Esophagus squamous epithelium (tissue), 5 donors: ENCODE measurements at regions not wholly inside any gene's neighbourhood (a gene's known extent, or its start where the extent isn't known, plus 50 kb on each side); places are given as distances from the start of the nearest gene placed in this dataset.
A peak's percentile ranks its signal among the peaks of the same experiment; 100 is the strongest.
"Not testable (repeated sequence)": the region's sequence is repeated elsewhere in the genome, so short reads cannot be mapped to it uniquely, and the experiment has no call there.

Experiments used
- DNase-seq: peaks from one replicate; lab custom pipeline; 2025; lab: John Stamatoyannopoulos, UW
- H3K27ac ChIP-seq, 4 donors: fragments of 200-600 bp; sonication (generic); one replicate each; pipeline ENCODE4 v1.5.1; 2016 to 2019; ENCODE audit warnings: mild to moderate bottlenecking in 1 of 4
- H3K27me3 ChIP-seq, 4 donors: fragments of 200-600 bp; sonication (generic); 1 replicate in 3 of 4; 2 replicates in 1 of 4; pipeline versions ENCODE4 v1.5.1 to v1.6.0; 2017 to 2021; ENCODE audit warnings: antibody characterized with exemption in 1 of 4
- H3K36me3 ChIP-seq, 3 donors: fragments of 200-600 bp; sonication (generic); one replicate each; pipeline ENCODE4 v1.5.1; 2016 to 2019
- H3K4me1 ChIP-seq, 3 donors: fragments of 200-600 bp; sonication (generic); one replicate each; pipeline ENCODE4 v1.5.1; 2017 to 2019
- H3K4me3 ChIP-seq, 4 donors: fragments of 200-600 bp; sonication (generic); 1 replicate in 3 of 4; 2 replicates in 1 of 4; pipeline ENCODE4 v1.5.1; 2016 to 2019; ENCODE audit warnings: mild to moderate bottlenecking in 2 of 4, moderate library complexity in 1 of 4
- H3K9me3 ChIP-seq, 3 donors: fragments of 200-600 bp; sonication (generic); one replicate each; pipeline ENCODE4 v1.5.1; 2016 to 2019
- CTCF ChIP-seq, 6 experiments: fragments of 450-650 bp in 4 of 6; fragments of 200-600 bp in 2 of 6; sonication (generic) in 2 of 6; IDR thresholded peaks; one replicate each; pipeline ENCODE4 v1.5.1; 2016 to 2019; ENCODE audit warnings: antibody characterized with exemption in 6 of 6, mild to moderate bottlenecking in 4 of 6, moderate library complexity in 4 of 6
- WGBS, 2 donors: methylation state at CpG; one replicate each; pipeline ENCODE4 v1.1.5; 2018; 5-methylcytosine and 5-hydroxymethylcytosine counted together
- intact Hi-C: fragments of 100-400 bp; cut with DNase I; formaldehyde crosslinking; loops from one replicate; pipeline ENCODE4 v1.15.0; 2022
- donor health status: DM: yes; HTN: yes; CAD: no.

DNA sequence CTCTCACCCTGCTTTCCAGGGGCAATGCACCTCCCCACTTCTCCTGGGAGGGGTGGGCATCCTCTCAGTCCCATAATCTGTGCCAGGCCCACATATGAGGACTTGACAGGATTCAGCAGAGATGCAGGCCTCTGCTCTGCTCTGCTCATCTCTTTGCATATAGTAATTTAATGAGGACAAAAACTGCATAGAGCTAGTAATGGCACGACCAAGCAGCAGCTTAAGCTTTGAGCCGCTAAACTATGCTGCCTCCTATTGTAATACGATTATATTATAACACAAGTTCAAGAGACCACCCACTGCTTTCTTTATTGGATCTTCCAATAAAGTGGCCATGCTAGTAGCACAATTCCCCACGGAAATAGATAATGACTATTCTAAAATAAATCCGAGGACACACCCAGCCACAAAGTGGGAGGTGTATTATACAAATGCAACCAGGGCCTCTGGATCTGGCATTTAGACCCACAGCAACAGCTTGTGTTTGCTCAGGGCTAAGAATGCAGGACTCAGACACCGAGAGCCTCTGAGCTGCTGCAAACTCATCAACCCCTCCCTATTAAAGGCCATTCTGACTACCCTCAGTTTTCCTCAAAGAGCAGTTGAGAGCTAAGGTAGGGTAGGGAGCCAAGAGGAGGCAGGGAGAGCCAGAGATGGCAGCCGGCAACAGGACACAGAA lies 93.6 kb upstream of the PLGLB2 start:
- DNase-seq, H3K36me3 ChIP-seq, H3K4me3 ChIP-seq, intact Hi-C loops, H3K27ac ChIP-seq, H3K4me1 ChIP-seq, H3K9me3 ChIP-seq, H3K27me3 ChIP-seq: not testable (repeated sequence)
- 68% methylated on average over 4 of the region's 7 CpGs; no CpG with 5 or more reads in 1 of the 2 donors for whole genome bisulfite sequencing, 2 donors

GRCh38 chr2:87657915-87658314 lies 90.0 kb upstream of the PLGLB2 start:
- H3K27ac ChIP-seq, DNase-seq, intact Hi-C loops, H3K9me3 ChIP-seq, H3K4me1 ChIP-seq, H3K4me3 ChIP-seq, H3K27me3 ChIP-seq, H3K36me3 ChIP-seq: not testable (repeated sequence)
- 68 to 80% methylated on average over 1 to 2 of the region's 2 CpGs for WGBS, 2 donors

GRCh38 chr2:87658357-87658756 lies 89.5 kb upstream of the PLGLB2 start:
- H3K9me3 ChIP-seq, DNase-seq, H3K4me1 ChIP-seq, intact Hi-C loops, H3K27ac ChIP-seq, H3K27me3 ChIP-seq, H3K36me3 ChIP-seq, H3K4me3 ChIP-seq: not testable (repeated sequence)
- no CpG with 5 or more reads among the region's 7 CpGs for WGBS, 2 donors

DNA sequence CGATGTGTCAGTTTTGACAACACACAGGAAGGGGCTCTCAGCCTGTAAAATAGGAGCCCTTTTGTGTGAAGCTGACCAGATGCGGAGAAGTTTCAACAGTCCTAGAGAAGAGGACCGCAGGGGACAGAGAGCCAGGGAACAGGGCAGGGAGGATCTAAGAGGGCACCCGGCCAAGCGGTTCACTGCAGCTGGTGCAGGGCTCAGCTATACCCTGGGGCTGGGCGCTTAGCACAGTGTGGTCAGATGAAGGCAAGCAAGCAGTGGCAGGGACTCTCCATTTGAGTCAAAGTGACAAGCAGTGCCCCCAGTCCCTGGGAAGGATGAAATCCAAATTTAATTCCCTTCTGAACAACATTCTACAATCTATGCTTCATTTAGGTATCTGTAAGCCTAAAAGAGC lies 88.9 kb upstream of the PLGLB2 start:
- H3K27ac ChIP-seq: not testable (repeated sequence)
- 49 to 76% methylated on average over 4 to 6 of the region's 6 CpGs for WGBS, 2 donors

DNA sequence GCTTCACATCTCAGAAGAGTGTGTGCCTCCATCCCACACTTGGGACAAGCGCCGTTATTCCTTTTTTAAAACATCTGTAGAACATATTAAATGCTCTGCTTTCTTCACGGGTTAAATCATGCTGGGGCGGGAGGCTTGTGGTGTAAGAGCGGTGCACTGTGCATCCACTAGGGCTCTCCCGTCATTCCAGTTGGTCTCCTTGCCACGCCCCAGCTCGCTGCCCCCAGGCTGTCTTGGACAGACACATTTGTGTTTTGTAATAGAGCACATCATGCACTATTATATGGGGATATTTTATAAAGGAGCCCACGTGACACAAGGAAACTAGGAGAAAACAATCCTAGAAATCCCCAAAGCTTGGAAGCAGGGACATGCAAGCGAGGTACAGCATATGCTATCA lies 87.7 kb upstream of the PLGLB2 start:
- H3K4me1 ChIP-seq, H3K27ac ChIP-seq, intact Hi-C loops, H3K9me3 ChIP-seq, H3K4me3 ChIP-seq, H3K36me3 ChIP-seq, H3K27me3 ChIP-seq, DNase-seq: not testable (repeated sequence)
- WGBS, 2 donors: 88% methylated on average over 3 of the region's 10 CpGs; no CpG with 5 or more reads in 1 of the 2 donors
- peak in 1 of 6 experiments; percentile 17 for TF ChIP-seq CTCF (IDR thresholded peaks at IDR 0.05)

More for the DNA sequence above, 88.9 kb upstream of the PLGLB2 start:
- H3K4me1 ChIP-seq, DNase-seq, intact Hi-C loops, H3K9me3 ChIP-seq, H3K27me3 ChIP-seq, H3K4me3 ChIP-seq, H3K36me3 ChIP-seq: not testable (repeated sequence)

- intact Hi-C loops, H3K27ac ChIP-seq, H3K27me3 ChIP-seq, H3K4me1 ChIP-seq, DNase-seq, H3K9me3 ChIP-seq, H3K36me3 ChIP-seq, H3K4me3 ChIP-seq: not testable (repeated sequence)
- 44 to 64% methylated on average over 5 to 8 of the region's 10 CpGs for WGBS, 2 donors
These were observed 85.3 kb upstream of the PLGLB2 start for GRCh38 chr2:87662316-87663290.

GRCh38 chr2:87663347-87663746 lies 84.5 kb upstream of the PLGLB2 start:
- H3K36me3 ChIP-seq, H3K27me3 ChIP-seq, DNase-seq, intact Hi-C loops, H3K27ac ChIP-seq, H3K4me1 ChIP-seq, H3K9me3 ChIP-seq, H3K4me3 ChIP-seq: not testable (repeated sequence)

DNA sequence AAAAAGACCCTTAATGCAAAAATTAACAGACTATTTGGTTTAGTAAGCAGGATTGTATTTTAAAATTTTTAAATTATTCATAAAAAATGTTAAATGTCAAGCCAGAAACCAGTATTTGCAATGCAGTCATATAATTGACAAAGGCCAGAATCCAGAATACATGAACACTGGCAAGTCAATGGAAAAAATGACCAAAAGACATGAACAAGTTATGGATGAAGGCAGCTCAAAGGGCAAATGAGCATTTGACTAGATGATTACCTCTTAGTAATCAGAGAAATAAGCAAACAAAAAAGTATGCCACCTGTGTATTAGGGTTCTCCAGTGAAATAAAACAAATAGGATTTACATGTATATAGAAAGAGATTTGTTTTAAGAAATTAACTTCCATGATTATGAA lies 80.9 kb upstream of the PLGLB2 start:
- H3K9me3 ChIP-seq, H3K27me3 ChIP-seq, H3K4me1 ChIP-seq, H3K4me3 ChIP-seq, intact Hi-C loops, DNase-seq, H3K36me3 ChIP-seq, H3K27ac ChIP-seq: not testable (repeated sequence)

DNA sequence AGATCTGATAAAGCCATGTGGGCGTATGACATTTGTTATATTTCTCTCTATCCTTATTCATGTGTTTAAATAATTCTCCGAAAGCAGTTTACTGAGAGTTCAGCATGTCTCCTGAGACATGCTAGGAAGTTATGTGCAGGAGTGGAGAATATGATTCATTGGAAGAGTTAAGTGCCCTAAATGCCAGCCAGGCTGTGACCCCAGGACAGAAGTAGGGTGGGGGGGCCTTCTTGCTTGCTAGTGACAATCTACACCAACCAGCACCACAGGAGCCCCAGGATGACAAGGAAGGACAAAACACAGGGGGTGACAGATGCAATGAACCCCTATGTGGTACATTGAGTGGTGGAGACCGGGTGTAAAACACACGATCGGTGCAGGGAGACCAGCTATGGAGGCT lies 79.5 kb upstream of the PLGLB2 start:
- H3K27ac ChIP-seq, H3K27me3 ChIP-seq, H3K36me3 ChIP-seq, DNase-seq, H3K4me3 ChIP-seq, intact Hi-C loops, H3K9me3 ChIP-seq, H3K4me1 ChIP-seq: not testable (repeated sequence)
- WGBS, 2 donors: no CpG with 5 or more reads among the region's 5 CpGs

- H3K9me3 ChIP-seq, intact Hi-C loops, H3K4me1 ChIP-seq, DNase-seq, H3K4me3 ChIP-seq, H3K27ac ChIP-seq, H3K36me3 ChIP-seq, H3K27me3 ChIP-seq: not testable (repeated sequence)
- 61 to 70% methylated on average over 2 of the region's 8 CpGs for whole genome bisulfite sequencing, 2 donors
These were observed 78.2 kb upstream of the PLGLB2 start for GRCh38 chr2:87669633-87670231.

DNA sequence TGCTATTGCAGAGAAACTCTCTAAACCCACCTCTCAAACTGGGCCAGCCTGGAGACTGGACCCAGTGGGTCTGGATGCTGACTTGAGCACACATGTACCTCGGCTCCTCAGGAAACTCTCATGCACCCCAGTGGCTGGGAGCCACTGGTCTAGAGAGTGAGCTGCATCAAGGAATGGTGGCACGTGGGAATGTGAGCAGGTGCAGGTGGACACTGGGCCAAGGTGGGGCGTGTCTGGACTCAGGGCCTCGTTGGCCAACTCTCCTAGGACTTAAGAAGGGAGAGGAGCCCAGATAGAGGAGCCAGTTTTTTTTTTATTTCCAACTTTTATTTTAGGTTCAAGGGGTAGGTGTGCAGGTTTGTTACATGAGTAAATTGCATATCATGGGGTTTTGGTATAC lies 75.5 kb upstream of the PLGLB2 start:
- DNase-seq, H3K27me3 ChIP-seq, H3K27ac ChIP-seq, H3K4me1 ChIP-seq, intact Hi-C loops, H3K36me3 ChIP-seq, H3K4me3 ChIP-seq, H3K9me3 ChIP-seq: not testable (repeated sequence)
- WGBS, 2 donors: 74% methylated on average over 3 of the region's 4 CpGs; no CpG with 5 or more reads in 1 of the 2 donors

DNA sequence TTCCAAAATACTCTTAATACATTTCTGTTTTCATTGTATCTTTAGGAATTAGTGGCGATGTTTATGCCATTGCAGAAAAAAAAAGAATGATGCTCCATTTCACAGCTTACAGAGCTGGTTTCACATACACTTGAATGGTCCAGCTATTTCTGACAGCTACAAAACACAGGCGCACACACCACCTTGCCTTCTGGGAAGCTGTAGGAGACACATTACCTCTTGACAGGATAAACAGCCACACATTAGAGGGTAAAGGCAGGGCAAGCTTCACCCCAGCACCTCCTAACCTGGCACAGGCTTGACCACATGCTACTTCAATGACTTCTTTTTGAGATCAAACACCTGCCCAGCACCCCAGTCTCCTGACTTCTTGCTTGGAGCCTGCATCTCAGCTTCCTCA lies 73.2 kb upstream of the PLGLB2 start:
- DNase-seq, H3K27ac ChIP-seq, H3K27me3 ChIP-seq, intact Hi-C loops, H3K4me1 ChIP-seq, H3K4me3 ChIP-seq, H3K36me3 ChIP-seq, H3K9me3 ChIP-seq: not testable (repeated sequence)
- WGBS, 2 donors: no CpG with 5 or more reads among the region's 2 CpGs
